GM19397 (cell line): ENCODE measurements at regions not wholly inside any gene's neighbourhood (a gene's known extent, or its start where the extent isn't known, plus 50 kb on each side); places are given as distances from the start of the nearest gene placed in this dataset.

ENCODE experiments used
- ATAC-seq: cut with Tn5 transposase; IDR thresholded peaks from one replicate; pipeline ENCODE4 v1.9.1; 2021; ENCODE audit warnings: mild to moderate bottlenecking, moderate library complexity; ENCODE audit not compliant: unreplicated experiment

GRCh38 chr5:2658881-2659470 lies 92.5 kb downstream of the IRX2 start:
- no peak for ATAC-seq

- no peak for ATAC-seq
Observed at GRCh38 chr5:2658447-2658846, 93.0 kb downstream of the IRX2 start.

- no peak for ATAC-seq
Observed at GRCh38 chr5:2657151-2657550, 94.3 kb downstream of the IRX2 start.

- no peak for ATAC-seq
Observed at GRCh38 chr5:2656206-2656605, 95.3 kb downstream of the IRX2 start.

GRCh38 chr5:2653991-2654390 lies 97.5 kb downstream of the IRX2 start:
- ATAC-seq = no peak

- no peak for ATAC-seq
Observed at GRCh38 chr5:2651116-2651515, 100.4 kb downstream of the IRX2 start.

GRCh38 chr5:2642684-2643345 lies 108.7 kb downstream of the IRX2 start:
- ATAC-seq = no peak

- no peak for ATAC-seq
Observed at GRCh38 chr5:2640717-2641116, 110.8 kb downstream of the IRX2 start.

GRCh38 chr5:2639425-2639824 lies 112.1 kb downstream of the IRX2 start:
- ATAC-seq = no peak

- ATAC-seq = no peak
Observed at GRCh38 chr5:2634399-2635176, 116.9 kb downstream of the IRX2 start.

GRCh38 chr5:2633992-2634391 lies 117.5 kb downstream of the IRX2 start:
- no peak for ATAC-seq

- no peak for ATAC-seq
Observed at GRCh38 chr5:2631758-2632157, 119.7 kb downstream of the IRX2 start.

- no peak for ATAC-seq
Observed at GRCh38 chr5:2629045-2629444, 122.4 kb downstream of the IRX2 start.

GRCh38 chr5:2627867-2628266 lies 123.6 kb downstream of the IRX2 start:
- no peak for ATAC-seq

- ATAC-seq = no peak
Observed at GRCh38 chr5:2626572-2626971, 124.9 kb downstream of the IRX2 start.

GRCh38 chr5:2622866-2623265 lies 128.6 kb downstream of the IRX2 start:
- ATAC-seq = no peak

GRCh38 chr5:2621631-2622030 lies 129.8 kb downstream of the IRX2 start:
- ATAC-seq = no peak

GRCh38 chr5:2619216-2619615 lies 132.3 kb downstream of the IRX2 start:
- ATAC-seq = no peak

GRCh38 chr5:2617461-2617860 lies 134.0 kb downstream of the IRX2 start:
- no peak for ATAC-seq

GRCh38 chr5:2615917-2616316 lies 135.6 kb downstream of the IRX2 start:
- no peak for ATAC-seq

GRCh38 chr5:2614571-2614970 lies 136.9 kb downstream of the IRX2 start:
- no peak for ATAC-seq

- no peak for ATAC-seq
Observed at GRCh38 chr5:2611659-2612058, 139.8 kb downstream of the IRX2 start.
